ENCODE measurements at regions not wholly inside any gene's neighbourhood (a gene's known extent, or its start where the extent isn't known, plus 50 kb on each side); places are given as distances from the start of the nearest gene placed in this dataset.
"Not testable (repeated sequence)": the region's sequence is repeated elsewhere in the genome, so short reads cannot be mapped to it uniquely, and the experiment has no call there.

DNA sequence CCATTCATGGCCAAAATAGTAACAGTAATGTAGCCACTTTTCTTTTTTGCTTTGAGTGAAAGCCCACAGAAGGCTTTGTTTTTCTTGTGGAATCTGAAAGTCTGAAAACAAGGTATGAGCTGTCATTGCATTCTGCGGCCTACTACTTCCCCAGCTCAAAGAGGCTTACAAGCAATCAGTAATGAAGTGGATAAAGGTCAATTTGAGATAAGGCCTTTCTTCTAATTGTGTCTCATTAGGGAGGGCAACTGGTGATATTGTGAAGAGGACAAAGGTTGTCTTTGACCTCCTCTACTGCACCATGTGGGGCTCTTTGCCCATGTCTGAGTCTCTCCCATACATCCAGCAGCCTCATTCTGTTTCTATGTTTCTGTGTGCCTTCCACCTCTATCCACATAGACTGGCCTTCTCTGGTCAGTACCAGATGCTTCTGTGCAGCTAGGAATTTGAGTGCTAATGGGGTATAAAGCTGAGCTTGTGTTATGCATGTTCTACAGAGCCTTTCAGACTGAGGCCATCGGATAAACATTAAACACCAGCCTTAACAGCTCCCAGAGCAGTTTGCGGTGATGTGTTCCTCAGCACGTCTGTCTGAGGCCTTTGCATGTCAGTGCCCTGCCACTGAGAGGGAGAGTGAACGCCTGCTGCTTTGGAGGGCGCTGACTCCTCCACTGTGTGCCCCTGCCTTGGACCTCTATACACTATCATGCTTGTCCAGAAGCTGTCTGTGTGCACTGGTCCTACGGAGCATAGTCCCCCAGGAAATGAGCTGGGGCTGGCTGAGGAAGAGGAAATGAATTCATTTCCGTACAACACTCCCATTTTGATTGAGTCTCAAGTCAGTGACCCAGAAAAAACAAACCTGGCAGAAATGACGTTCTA lies 80.2 kb downstream of the SH2D1A start:
- H3K9me3 Mint-ChIP-seq = no peaks in the 10 kb centered on the region
- H3K27me3 Mint-ChIP-seq (ENCODE audit: low read depth in 3 of 3) = peaks cover 2 to 3% (median 2%) of the 10 kb centered on the region in 3 donors
- H3K36me3 Mint-ChIP-seq = peaks cover 0 to 16% (median 6%) of the 10 kb centered on the region in 3 donors
- H3K4me1 Mint-ChIP-seq = no peaks in the 10 kb centered on the region
- no peak for DNase-seq
- no peak overlapping the region for H3K4me3 Mint-ChIP-seq
- no peak overlapping the region for H3K27ac Mint-ChIP-seq

DNA sequence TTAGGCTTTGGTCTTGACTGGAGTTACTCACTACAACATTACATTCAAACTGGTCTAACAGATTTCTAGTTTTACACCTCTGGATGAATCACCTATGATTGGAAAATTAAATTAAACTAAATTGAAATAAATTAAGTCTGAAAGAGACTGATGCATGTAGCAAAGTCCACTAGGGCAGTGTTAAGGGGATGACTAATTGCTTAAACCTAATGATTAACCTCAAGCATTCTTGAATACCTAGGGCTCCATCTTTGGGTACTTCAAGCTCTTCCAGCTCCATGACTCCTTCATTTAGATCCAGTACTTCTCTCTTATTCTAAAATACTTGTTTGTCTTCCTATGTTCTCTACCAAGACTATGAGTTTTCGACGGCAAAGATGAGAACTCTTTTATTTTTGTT lies 86.8 kb downstream of the SH2D1A start:
- DNase-seq = no peak
- H3K9me3 Mint-ChIP-seq = no peaks in the 10 kb centered on the region
- no peaks in the 10 kb centered on the region for H3K36me3 Mint-ChIP-seq
- no peaks in the 10 kb centered on the region for H3K4me1 Mint-ChIP-seq
- no peak overlapping the region for H3K4me3 Mint-ChIP-seq
- peaks cover 0 to 2% (median 2%) of the 10 kb centered on the region in 3 donors for H3K27me3 Mint-ChIP-seq (ENCODE audit: low read depth in 3 of 3)
- H3K27ac Mint-ChIP-seq = no peak overlapping the region

DNA sequence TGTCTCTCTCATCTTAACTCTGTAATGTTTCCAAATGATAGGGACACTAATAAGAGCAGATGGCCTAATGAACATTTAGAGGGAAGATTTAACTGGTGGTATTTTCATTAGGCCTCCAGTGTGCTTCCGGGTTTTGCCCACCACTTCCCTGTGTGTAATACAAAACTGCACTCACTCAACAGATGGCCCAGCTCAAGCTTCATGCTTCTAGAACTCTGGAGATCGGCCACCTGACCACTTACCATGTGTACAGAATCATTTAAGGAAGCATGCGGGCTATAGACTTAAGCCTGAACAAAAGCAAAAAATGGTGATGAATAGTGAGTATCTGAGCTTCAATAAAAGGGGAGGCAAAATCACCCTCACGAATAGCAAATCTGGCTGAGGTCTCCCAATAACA lies 89.3 kb downstream of the SH2D1A start:
- Mint-ChIP-seq H3K27me3 (ENCODE audit: low read depth in 3 of 3) (peaks cover 0 to 2% (median 0%) of the 10 kb centered on the region in 3 donors), H3K36me3 (peaks cover 0 to 3% (median 0%) of the 10 kb centered on the region in 3 donors), H3K27ac (no peak overlapping the region), H3K4me3 (no peak overlapping the region), H3K4me1 (no peaks in the 10 kb centered on the region), H3K9me3 (no peaks in the 10 kb centered on the region)
- DNase-seq = no peak

DNA sequence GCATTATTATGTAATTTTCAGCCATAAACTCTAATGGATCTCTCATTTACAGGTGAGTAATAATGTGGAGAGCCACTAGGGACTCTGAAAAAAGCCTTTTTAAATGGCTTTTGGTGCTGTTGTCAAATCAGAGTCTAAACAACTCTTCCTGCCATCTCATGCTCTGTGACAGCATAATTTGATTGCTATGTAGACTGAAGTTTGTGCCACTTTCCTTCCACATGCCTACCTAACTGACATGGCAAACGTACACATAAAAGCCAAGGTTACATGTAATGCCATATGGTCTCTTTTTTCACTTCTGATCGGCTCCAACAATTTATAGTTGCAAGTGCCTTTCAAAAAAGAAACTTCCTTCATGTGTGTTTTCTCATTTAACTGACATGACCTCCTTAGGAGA lies 94.3 kb downstream of the SH2D1A start:
- DNase-seq = no peak
- Mint-ChIP-seq H3K4me1 (no peaks in the 10 kb centered on the region), H3K9me3 (no peaks in the 10 kb centered on the region), H3K36me3 (peaks cover 0 to 7% (median 0%) of the 10 kb centered on the region in 3 donors), H3K4me3 (no peak overlapping the region), H3K27me3 (ENCODE audit: low read depth in 3 of 3) (peaks cover 0 to 4% (median 2%) of the 10 kb centered on the region in 3 donors), H3K27ac (no peak overlapping the region)

DNA sequence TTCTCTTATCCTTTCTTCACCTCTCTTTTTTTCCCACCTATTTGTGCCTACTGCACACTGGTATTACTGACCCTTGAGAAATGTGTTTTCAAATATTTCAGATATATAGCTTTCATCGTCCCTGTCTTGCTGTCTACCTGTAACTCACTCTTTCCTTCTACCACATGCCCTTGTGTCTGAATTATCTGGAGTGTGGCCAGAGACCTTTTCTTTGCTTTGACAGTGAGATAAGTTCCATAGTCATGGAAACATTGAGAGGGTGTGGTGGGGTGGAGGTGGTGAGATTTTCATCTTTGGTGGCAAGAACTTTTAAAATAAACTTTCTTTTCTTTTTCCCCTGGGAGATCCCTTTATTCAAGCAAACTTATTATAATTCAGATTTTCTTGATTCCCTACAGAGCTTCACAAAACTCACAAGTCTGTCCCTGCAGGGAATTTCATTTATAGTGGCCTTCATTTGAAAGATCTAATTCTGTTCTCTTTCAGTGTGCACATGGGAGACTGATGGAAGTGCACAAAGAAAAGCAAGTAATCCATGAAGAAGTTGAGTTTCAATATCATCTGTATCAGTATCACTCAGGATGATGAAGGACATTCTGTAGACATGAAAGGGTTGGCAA lies 95.7 kb downstream of the SH2D1A start:
- Mint-ChIP-seq H3K27me3 (ENCODE audit: low read depth in 3 of 3) (peaks cover 0 to 4% (median 2%) of the 10 kb centered on the region in 3 donors), H3K27ac (no peak overlapping the region), H3K9me3 (no peaks in the 10 kb centered on the region)

DNA sequence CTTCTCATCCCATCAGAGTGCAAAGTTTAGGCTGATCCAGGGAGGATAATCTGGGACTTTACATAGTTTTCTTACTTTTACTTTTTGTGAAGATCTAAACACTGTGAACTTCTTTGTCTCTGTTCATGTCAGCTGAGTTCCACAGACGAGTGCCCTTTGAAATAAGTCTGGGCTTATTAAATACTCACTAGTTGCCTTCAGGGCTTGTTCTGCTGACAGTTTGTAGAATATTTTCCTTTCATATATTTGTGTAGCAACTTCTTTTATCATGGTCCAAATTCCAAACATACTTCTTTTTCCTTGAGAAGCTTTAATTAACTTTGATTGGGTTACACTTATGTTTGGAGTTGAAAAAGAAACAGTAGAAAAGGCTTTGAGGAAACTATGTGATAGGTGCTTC lies 109.6 kb downstream of the SH2D1A start:
- no peaks in the 10 kb centered on the region for H3K36me3 Mint-ChIP-seq
- H3K27me3 Mint-ChIP-seq (ENCODE audit: low read depth in 3 of 3) = no peaks in the 10 kb centered on the region
- no peaks in the 10 kb centered on the region for H3K9me3 Mint-ChIP-seq
- no peaks in the 10 kb centered on the region for H3K4me1 Mint-ChIP-seq
- no peak overlapping the region for H3K27ac Mint-ChIP-seq
- H3K4me3 Mint-ChIP-seq = no peak overlapping the region
- no peak for DNase-seq

More for the DNA sequence above, 95.7 kb downstream of the SH2D1A start:
- DNase-seq = no peak
- Mint-ChIP-seq H3K4me1 (no peaks in the 10 kb centered on the region), H3K4me3 (no peak overlapping the region), H3K36me3 (peaks cover 0 to 7% (median 0%) of the 10 kb centered on the region in 3 donors)

DNA sequence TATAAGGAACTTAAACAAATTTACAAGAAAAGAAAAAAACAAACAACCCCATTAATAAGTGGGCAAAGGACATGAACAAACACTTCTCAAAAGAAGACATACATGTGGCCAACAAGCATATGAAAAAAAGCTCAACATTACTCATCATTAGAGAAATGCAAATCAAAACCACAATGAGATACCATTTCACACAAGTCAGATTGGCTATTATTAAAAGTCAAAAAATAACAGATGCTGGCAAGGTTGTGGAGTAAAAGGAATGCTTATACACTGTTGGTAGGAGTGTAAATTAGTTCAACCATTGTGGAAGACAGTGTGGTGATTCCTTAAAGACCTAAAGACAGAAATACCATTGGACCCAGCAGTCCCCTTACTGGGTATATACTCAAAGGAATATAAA lies 113.5 kb downstream of the SH2D1A start:
- H3K36me3 Mint-ChIP-seq; H3K9me3 Mint-ChIP-seq; H3K4me1 Mint-ChIP-seq; DNase-seq; H3K4me3 Mint-ChIP-seq; H3K27me3 Mint-ChIP-seq (ENCODE audit: low read depth in 3 of 3): not testable (repeated sequence)
- peak overlapping the region in 1 of 6 donors; percentile 34 for H3K27ac Mint-ChIP-seq

DNA sequence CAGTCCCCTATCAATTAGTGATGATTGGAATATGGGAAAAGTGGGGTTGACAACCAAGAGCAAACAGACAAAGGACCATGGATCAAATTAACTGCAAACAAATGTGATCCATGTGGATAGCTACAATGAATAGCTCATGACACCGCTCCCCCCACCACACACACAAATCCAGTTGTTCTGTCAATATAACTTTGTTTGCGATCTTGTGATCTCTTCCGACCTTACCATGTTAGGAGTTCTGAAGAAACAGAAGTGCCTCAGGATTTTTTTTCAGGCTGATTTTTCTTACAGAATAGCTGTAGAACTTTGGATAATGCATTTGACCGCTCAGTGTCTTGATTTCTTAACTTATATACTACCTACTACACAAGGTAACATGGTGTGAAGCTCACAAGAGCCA lies 116.6 kb downstream of the SH2D1A start:
- no peak for DNase-seq
- Mint-ChIP-seq H3K36me3 (no peaks in the 10 kb centered on the region), H3K9me3 (peaks cover 0 to 1% (median 0%) of the 10 kb centered on the region in 6 donors), H3K27ac (no peak overlapping the region), H3K4me3 (no peak overlapping the region), H3K27me3 (ENCODE audit: low read depth in 3 of 3) (peaks cover 0 to 2% (median 0%) of the 10 kb centered on the region in 3 donors), H3K4me1 (no peaks in the 10 kb centered on the region)

DNA sequence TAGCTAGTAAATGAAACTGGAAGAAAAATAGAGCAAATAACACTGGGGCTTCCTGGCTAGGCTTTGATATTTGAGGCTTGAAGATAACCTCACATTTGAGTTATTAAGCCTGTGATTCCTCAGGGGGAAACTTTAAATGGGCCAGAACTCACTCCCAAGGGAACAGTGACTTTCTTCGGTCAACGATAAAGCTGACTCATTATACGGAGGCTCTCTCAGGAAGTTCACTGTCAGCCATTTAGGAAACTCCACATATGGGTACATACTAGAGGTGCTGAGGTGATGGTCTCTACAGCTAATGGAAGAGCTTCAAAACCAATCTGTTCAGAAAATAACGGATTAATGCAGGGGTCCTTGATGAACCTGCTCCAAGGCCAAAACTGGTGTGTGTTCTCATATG lies 120.8 kb downstream of the SH2D1A start:
- Mint-ChIP-seq H3K27ac (no peak overlapping the region), H3K9me3 (peaks cover 0 to 1% (median 0%) of the 10 kb centered on the region in 6 donors), H3K36me3 (no peaks in the 10 kb centered on the region), H3K4me1 (no peaks in the 10 kb centered on the region), H3K4me3 (no peak overlapping the region), H3K27me3 (ENCODE audit: low read depth in 3 of 3) (peaks cover 2 to 3% (median 2%) of the 10 kb centered on the region in 3 donors)
- DNase-seq = no peak

DNA sequence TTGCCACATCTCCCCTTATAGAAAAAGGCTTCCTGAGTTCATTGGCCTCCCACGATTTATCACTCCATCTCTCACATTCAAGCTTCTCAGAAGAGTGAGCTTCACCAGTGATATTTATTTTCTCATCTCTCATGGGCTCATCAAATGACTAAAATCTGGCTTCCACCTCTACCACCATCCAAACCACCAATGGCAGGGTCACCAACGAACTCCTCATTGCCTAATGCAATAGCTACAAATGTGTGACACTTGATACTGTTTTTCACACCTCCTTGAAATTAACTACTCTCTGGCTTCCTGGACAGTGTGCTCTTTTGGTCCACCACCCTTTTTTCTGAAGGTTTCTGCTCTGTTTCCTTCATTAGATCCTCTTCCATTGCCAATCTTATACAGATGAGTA lies 129.0 kb downstream of the SH2D1A start:
- Mint-ChIP-seq H3K36me3 (peaks cover 0 to 4% (median 0%) of the 10 kb centered on the region in 3 donors), H3K27me3 (ENCODE audit: low read depth in 3 of 3) (peaks cover 0 to 3% (median 0%) of the 10 kb centered on the region in 3 donors), H3K9me3 (no peaks in the 10 kb centered on the region), H3K4me1 (peaks cover 9 to 15% of the 10 kb centered on the region in 2 donors), H3K27ac (peak overlapping the region in 1 of 6 donors; percentile 50), H3K4me3 (peak overlapping the region in 1 of 5 donors; percentile 65)
- peak in 1 of 3 donors; percentile 5 for DNase-seq

DNA sequence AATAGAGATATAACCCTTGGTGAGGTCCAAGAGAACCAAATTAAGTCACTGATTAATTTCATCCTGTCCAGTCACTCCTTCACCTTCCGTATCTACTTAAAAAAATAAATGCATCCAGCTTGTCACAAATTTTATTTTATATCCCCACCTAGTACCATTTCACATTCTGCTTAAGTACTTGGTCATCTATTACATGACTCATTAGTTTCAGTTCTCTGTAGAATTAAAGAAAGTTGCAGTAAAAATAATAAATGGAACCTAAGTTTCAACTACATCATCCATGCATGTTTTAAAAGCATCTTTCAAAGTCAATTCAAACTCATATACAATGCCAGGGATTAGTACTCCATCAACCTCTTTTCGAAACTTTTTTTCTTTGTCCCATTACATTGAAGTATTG lies 130.2 kb downstream of the SH2D1A start:
- Mint-ChIP-seq H3K4me3 (no peak overlapping the region), H3K36me3 (peaks cover 0 to 8% (median 0%) of the 10 kb centered on the region in 3 donors), H3K9me3 (no peaks in the 10 kb centered on the region), H3K27me3 (ENCODE audit: low read depth in 3 of 3) (peaks cover 0 to 5% (median 2%) of the 10 kb centered on the region in 3 donors), H3K27ac (no peak overlapping the region), H3K4me1 (peaks cover 9 to 15% of the 10 kb centered on the region in 2 donors)
- no peak for DNase-seq

DNA sequence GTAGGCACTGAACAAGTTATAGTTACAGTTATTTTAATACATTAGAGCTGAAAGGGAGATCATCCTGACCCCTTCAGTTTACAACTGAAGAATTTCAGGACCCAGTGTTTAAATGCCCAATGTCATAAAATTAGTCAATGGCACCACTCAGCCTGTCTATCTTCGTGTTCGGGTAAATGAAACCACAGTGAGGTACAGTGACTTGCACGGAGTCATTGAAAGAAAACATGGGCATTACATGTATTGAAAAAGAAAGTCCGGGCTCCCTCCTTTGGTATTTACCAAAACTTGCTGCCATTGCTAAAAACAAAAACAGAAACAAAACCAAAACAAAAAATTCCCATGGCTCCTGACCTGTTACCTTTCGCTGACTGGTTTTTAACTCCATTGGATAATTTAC lies 131.7 kb downstream of the SH2D1A start:
- DNase-seq = no peak
- no peak overlapping the region for H3K4me3 Mint-ChIP-seq
- H3K27me3 Mint-ChIP-seq (ENCODE audit: low read depth in 3 of 3) = peaks cover 0 to 5% (median 2%) of the 10 kb centered on the region in 3 donors
- no peaks in the 10 kb centered on the region for H3K9me3 Mint-ChIP-seq
- H3K4me1 Mint-ChIP-seq = peaks cover 9 to 15% of the 10 kb centered on the region in 2 donors
- no peak overlapping the region for H3K27ac Mint-ChIP-seq
- H3K36me3 Mint-ChIP-seq = peaks cover 0 to 8% (median 0%) of the 10 kb centered on the region in 3 donors

DNA sequence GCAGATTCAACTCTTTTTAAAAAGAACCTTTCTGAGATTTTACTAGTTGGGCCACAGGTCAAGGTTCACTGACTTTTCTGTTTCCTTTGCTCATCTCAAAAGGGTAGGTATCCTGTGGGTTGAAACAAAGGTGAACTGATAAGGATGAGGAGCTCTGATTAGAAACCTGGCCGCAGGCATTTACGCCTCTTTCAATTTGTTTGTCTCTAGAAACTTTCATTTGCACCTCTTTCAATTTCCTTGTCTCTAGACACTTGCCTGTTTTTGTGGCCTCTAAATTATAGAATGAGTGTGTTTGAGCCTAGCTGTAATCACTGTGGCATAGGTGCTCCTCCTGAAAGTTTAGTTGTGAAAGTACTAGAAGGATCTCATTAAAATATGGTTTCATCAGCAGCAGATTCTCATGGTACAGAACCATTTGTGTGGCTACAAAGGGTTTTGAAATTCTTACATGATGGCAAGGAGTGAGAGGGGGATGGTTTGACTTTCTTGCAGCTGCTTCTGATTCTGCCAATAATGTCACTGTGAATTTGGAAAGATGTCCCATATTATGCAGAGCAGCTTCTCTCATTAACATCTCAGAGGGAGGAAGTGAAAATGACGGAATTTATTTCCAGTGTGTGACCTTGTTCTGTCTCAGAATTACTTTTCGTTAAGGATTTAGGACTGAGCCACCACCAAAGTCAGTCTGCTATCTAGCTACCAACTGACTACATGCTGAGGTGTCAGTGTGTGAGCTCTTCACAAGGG lies 142.2 kb downstream of the SH2D1A start:
- Mint-ChIP-seq H3K27ac (no peak overlapping the region), H3K4me3 (no peak overlapping the region)

DNA sequence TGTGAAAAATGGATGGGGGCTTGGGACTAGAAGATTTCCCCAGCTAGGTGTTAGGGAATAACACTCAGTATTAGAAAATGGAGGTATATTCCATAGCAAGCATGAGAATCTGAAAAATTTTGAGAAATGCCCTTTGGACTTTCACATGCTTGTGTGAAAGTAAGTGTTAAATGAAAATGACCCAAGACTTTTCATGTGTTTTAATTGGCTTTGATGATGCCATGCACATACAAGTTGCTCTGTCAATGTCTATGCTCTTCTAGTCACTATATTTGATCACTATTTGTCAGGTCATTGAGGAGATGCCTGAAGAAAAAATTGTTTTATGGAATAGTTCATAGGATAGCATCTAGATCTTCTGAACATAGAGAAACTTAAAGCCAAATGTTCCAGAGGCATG lies 147.6 kb downstream of the SH2D1A start:
- H3K36me3 Mint-ChIP-seq = peaks cover 4 to 9% (median 4%) of the 10 kb centered on the region in 3 donors
- no peaks in the 10 kb centered on the region for H3K4me1 Mint-ChIP-seq
- H3K4me3 Mint-ChIP-seq = no peak overlapping the region
- peaks cover 0 to 2% (median 0%) of the 10 kb centered on the region in 3 donors for H3K27me3 Mint-ChIP-seq (ENCODE audit: low read depth in 3 of 3)
- no peaks in the 10 kb centered on the region for H3K9me3 Mint-ChIP-seq
- no peak overlapping the region for H3K27ac Mint-ChIP-seq
- DNase-seq = no peak

More for the DNA sequence above, 142.2 kb downstream of the SH2D1A start:
- H3K4me1 Mint-ChIP-seq = no peaks in the 10 kb centered on the region
- H3K36me3 Mint-ChIP-seq = peaks cover 4 to 5% (median 4%) of the 10 kb centered on the region in 3 donors
- DNase-seq = no peak
- H3K27me3 Mint-ChIP-seq (ENCODE audit: low read depth in 3 of 3) = peaks cover 0 to 2% (median 2%) of the 10 kb centered on the region in 3 donors
- H3K9me3 Mint-ChIP-seq = no peaks in the 10 kb centered on the region
